ENCODE measurements at regions not wholly inside any gene's neighbourhood (a gene's known extent, or its start where the extent isn't known, plus 50 kb on each side); places are given as distances from the start of the nearest gene placed in this dataset.

GRCh38 chr18:76572518-76573247, 77.6 kb upstream of the ZNF516 start:
- Histone ChIP-seq H3K4me2 (ENCODE audit: low read length) (no peak overlapping the region), H3F3A (ENCODE audit: insufficient read depth, low read length) (no peaks in the 10 kb centered on the region), H3K9me3 (ENCODE audit: low read length) (no peaks in the 10 kb centered on the region), H3K9me2 (ENCODE audit: low read depth, low read length) (no peaks in the 10 kb centered on the region), H3K36me3 (ENCODE audit: insufficient read depth, low read length) (no peaks in the 10 kb centered on the region), H3K9ac (ENCODE audit: low read length) (no peak overlapping the region), H4K20me1 (ENCODE audit: insufficient read depth, low read length) (no peaks in the 10 kb centered on the region), H3K27ac (ENCODE audit: low read depth, low read length, poor library complexity, severe bottlenecking) (no peak overlapping the region), H3K4me1 (ENCODE audit: insufficient read depth, low read length, severe bottlenecking) (no peaks in the 10 kb centered on the region), H3K27me3 (ENCODE audit: insufficient read depth, low read length) (no peaks in the 10 kb centered on the region), H3K4me3 (ENCODE audit: low read depth, low read length, poor library complexity, severe bottlenecking) (no peak overlapping the region), H2AFZ (ENCODE audit: low read length) (no peak overlapping the region), H3K79me2 (ENCODE audit: insufficient read depth, low read length) (no peaks in the 10 kb centered on the region)
- TF ChIP-seq CTCF (IDR thresholded peaks at IDR 0.05; ENCODE audit: low read length) (peak; percentile 9; the same call in 1 of the 2 replicates), EZH2 (IDR thresholded peaks at IDR 0.05; ENCODE audit: borderline replicate concordance, low read length) (no peak)

GRCh38 chr18:76571689-76572088, 76.6 kb upstream of the ZNF516 start:
- no peak overlapping the region for H3K27ac ChIP-seq (ENCODE audit: low read depth, low read length, poor library complexity, severe bottlenecking)
- H3K27me3 ChIP-seq (ENCODE audit: insufficient read depth, low read length) = no peaks in the 10 kb centered on the region
- H3F3A ChIP-seq (ENCODE audit: insufficient read depth, low read length) = no peaks in the 10 kb centered on the region
- H3K9ac ChIP-seq (ENCODE audit: low read length) = no peak overlapping the region
- no peak overlapping the region for H2AFZ ChIP-seq (ENCODE audit: low read length)
- H3K9me3 ChIP-seq (ENCODE audit: low read length) = no peaks in the 10 kb centered on the region
- no peak overlapping the region for H3K4me3 ChIP-seq (ENCODE audit: low read depth, low read length, poor library complexity, severe bottlenecking)
- no peaks in the 10 kb centered on the region for H3K79me2 ChIP-seq (ENCODE audit: insufficient read depth, low read length)
- H3K9me2 ChIP-seq (ENCODE audit: low read depth, low read length) = no peaks in the 10 kb centered on the region
- no peaks in the 10 kb centered on the region for H4K20me1 ChIP-seq (ENCODE audit: insufficient read depth, low read length)
- H3K4me2 ChIP-seq (ENCODE audit: low read length) = no peak overlapping the region
- no peaks in the 10 kb centered on the region for H3K36me3 ChIP-seq (ENCODE audit: insufficient read depth, low read length)
- TF ChIP-seq EZH2 (IDR thresholded peaks at IDR 0.05; ENCODE audit: borderline replicate concordance, low read length) (no peak), CTCF (IDR thresholded peaks at IDR 0.05; ENCODE audit: low read length) (no peak)
- no peaks in the 10 kb centered on the region for H3K4me1 ChIP-seq (ENCODE audit: insufficient read depth, low read length, severe bottlenecking)

- H3K79me2 ChIP-seq (ENCODE audit: insufficient read depth, low read length) = no peaks in the 10 kb centered on the region
- H2AFZ ChIP-seq (ENCODE audit: low read length) = no peak overlapping the region
- H3K27me3 ChIP-seq (ENCODE audit: insufficient read depth, low read length) = no peaks in the 10 kb centered on the region
- no peak overlapping the region for H3K4me3 ChIP-seq (ENCODE audit: low read depth, low read length, poor library complexity, severe bottlenecking)
- no peaks in the 10 kb centered on the region for H3K9me3 ChIP-seq (ENCODE audit: low read length)
- no peaks in the 10 kb centered on the region for H3K4me1 ChIP-seq (ENCODE audit: insufficient read depth, low read length, severe bottlenecking)
- H4K20me1 ChIP-seq (ENCODE audit: insufficient read depth, low read length) = no peaks in the 10 kb centered on the region
- no peaks in the 10 kb centered on the region for H3K36me3 ChIP-seq (ENCODE audit: insufficient read depth, low read length)
- H3F3A ChIP-seq (ENCODE audit: insufficient read depth, low read length) = no peaks in the 10 kb centered on the region
- no peak overlapping the region for H3K9ac ChIP-seq (ENCODE audit: low read length)
- H3K4me2 ChIP-seq (ENCODE audit: low read length) = no peak overlapping the region
- TF ChIP-seq CTCF (IDR thresholded peaks at IDR 0.05; ENCODE audit: low read length) = no peak
- TF ChIP-seq EZH2 (IDR thresholded peaks at IDR 0.05; ENCODE audit: borderline replicate concordance, low read length) = no peak
- H3K9me2 ChIP-seq (ENCODE audit: low read depth, low read length) = no peaks in the 10 kb centered on the region
- no peak overlapping the region for H3K27ac ChIP-seq (ENCODE audit: low read depth, low read length, poor library complexity, severe bottlenecking)
Observed at GRCh38 chr18:76570856-76571255, 75.8 kb upstream of the ZNF516 start.
